ENCODE measurements at regions not wholly inside any gene's neighbourhood (a gene's known extent, or its start where the extent isn't known, plus 50 kb on each side); places are given as distances from the start of the nearest gene placed in this dataset.

GRCh38 chr17:30588798-30589247, 111.6 kb downstream of the GOSR1 start:
- TF ChIP-seq, protein P1, sequence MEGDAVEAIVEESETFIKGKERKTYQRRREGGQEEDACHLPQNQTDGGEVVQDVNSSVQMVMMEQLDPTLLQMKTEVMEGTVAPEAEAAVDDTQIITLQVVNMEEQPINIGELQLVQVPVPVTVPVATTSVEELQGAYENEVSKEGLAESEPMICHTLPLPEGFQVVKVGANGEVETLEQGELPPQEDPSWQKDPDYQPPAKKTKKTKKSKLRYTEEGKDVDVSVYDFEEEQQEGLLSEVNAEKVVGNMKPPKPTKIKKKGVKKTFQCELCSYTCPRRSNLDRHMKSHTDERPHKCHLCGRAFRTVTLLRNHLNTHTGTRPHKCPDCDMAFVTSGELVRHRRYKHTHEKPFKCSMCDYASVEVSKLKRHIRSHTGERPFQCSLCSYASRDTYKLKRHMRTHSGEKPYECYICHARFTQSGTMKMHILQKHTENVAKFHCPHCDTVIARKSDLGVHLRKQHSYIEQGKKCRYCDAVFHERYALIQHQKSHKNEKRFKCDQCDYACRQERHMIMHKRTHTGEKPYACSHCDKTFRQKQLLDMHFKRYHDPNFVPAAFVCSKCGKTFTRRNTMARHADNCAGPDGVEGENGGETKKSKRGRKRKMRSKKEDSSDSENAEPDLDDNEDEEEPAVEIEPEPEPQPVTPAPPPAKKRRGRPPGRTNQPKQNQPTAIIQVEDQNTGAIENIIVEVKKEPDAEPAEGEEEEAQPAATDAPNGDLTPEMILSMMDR (conservative IDR thresholded peaks at IDR 0.05 in 1 of 2, IDR thresholded peaks at IDR 0.05 in 1 of 2; ENCODE audit: low read depth in 1 of 2, low read length in 2 of 2), result no peak
- TF ChIP-seq EZH2 (IDR thresholded peaks at IDR 0.05; ENCODE audit: low read length, missing control alignments), result no peak
